Erythroblast (primary cell): ENCODE measurements at regions not wholly inside any gene's neighbourhood (a gene's known extent, or its start where the extent isn't known, plus 50 kb on each side); places are given as distances from the start of the nearest gene placed in this dataset.

Source experiments
- GATA1 ChIP-seq: IDR thresholded peaks from 2 replicates; pipeline ENCODE4 v1.6.1; 2011; ENCODE audit warnings: low read depth, mild to moderate bottlenecking, control low read depth, low read length, moderate library complexity
- POLR2A ChIP-seq: IDR thresholded peaks from 2 replicates; pipeline ENCODE4 v1.6.1; 2011; ENCODE audit warnings: mild to moderate bottlenecking, low read length

DNA sequence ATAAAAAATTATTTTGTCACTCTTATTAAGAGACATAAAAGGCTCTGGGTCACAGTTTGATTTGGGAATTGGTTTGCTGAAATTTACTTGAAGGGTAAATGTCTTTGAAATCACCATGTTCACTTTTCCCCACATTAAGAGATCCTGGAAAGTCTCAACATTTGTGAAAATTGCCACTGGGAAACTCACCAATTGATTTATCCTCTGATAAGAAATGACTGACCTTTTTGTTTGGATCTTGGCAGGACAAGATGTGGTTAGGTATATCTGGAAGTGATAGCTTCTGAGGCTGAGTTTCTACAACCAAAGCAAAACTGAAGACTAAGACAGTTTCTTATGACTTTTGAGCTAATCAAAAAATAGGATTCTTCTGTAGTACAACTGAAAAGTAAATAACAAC is 107.1 kb upstream of the TMEM106B start:
- no peak for TF ChIP-seq POLR2A
- no peak for TF ChIP-seq GATA1
